Mesodermal cell (in vitro differentiated cells): ENCODE measurements at regions not wholly inside any gene's neighbourhood (a gene's known extent, or its start where the extent isn't known, plus 50 kb on each side); places are given as distances from the start of the nearest gene placed in this dataset.
"Not testable (repeated sequence)": the region's sequence is repeated elsewhere in the genome, so short reads cannot be mapped to it uniquely, and the experiment has no call there.

Experiments
- H3K27ac ChIP-seq: 2 replicates; pipeline ENCODE4 v1.7.0; 2013; ENCODE audit warnings: mild to moderate bottlenecking, low read depth, low read length, moderate library complexity; ENCODE audit not compliant: severe bottlenecking
- H3K36me3 ChIP-seq: 2 replicates; pipeline ENCODE4 v1.7.1; 2013; ENCODE audit warnings: mild to moderate bottlenecking, low read length, moderate library complexity; ENCODE audit not compliant: control insufficient read depth, insufficient read depth
- H3K4me1 ChIP-seq: one replicate; pipeline ENCODE4 v1.7.1; 2013; ENCODE audit warnings: mild to moderate bottlenecking, low read length; ENCODE audit not compliant: insufficient read depth, control insufficient read depth, poor library complexity, severe bottlenecking
- H3K4me3 ChIP-seq: 2 replicates; pipeline ENCODE4 v1.7.0; 2013; ENCODE audit warnings: low read length, control low read depth, mild to moderate bottlenecking; ENCODE audit not compliant: insufficient read depth, poor library complexity, severe bottlenecking; ENCODE audit errors: extremely low read depth
- H3K9me3 ChIP-seq: 2 replicates; pipeline ENCODE4 v1.7.1; 2013; ENCODE audit warnings: mild to moderate bottlenecking, low read length, moderate library complexity; ENCODE audit not compliant: control insufficient read depth
- WGBS, 2 experiments: methylation state at CpG; one replicate each; pipeline ENCODE4 v1.1.5; 2013; ENCODE audit warnings: missing lambda C conversion rate in 2 of 2; ENCODE audit not compliant: insufficient coverage in 2 of 2; 5-methylcytosine and 5-hydroxymethylcytosine counted together

DNA sequence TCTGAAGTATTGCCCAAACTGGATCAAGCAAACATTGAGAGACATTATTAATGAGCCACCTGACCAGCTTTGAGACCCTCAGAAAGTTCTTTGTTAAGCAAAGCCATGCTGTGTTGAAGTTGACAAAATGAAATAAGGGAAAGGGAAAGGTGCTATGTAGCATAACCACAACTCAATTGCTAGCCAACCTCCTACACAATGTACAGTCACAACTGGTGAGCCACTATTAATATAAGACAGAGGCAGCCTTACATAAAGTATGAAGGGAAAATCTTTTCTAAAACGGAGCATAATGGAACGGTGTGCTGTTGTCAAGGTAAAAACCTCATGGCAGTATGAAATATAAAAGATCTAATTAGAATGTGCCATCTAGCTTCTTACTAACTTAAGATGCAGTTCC lies 375.8 kb upstream of the ST8SIA4 start:
- Histone ChIP-seq H3K36me3 (no peaks in the 10 kb centered on the region), H3K9me3 (no peaks in the 10 kb centered on the region), H3K4me1 (no peaks in the 10 kb centered on the region), H3K27ac (no peak overlapping the region), H3K4me3 (no peak overlapping the region)
- 80% methylated on average over 1 of the region's 2 CpGs; no CpG with 5 or more reads in 1 of the 2 experiments for WGBS, 2 experiments

- WGBS, 2 experiments = 90 to 100% methylated on average over 2 to 3 of the region's 5 CpGs
- no peaks in the 10 kb centered on the region for H3K4me1 ChIP-seq
- no peak overlapping the region for H3K4me3 ChIP-seq
- H3K27ac ChIP-seq = no peak overlapping the region
- no peaks in the 10 kb centered on the region for H3K36me3 ChIP-seq
- H3K9me3 ChIP-seq = no peaks in the 10 kb centered on the region
Measured at GRCh38 chr5:101278011-101278687, 375.1 kb upstream of the ST8SIA4 start.

DNA sequence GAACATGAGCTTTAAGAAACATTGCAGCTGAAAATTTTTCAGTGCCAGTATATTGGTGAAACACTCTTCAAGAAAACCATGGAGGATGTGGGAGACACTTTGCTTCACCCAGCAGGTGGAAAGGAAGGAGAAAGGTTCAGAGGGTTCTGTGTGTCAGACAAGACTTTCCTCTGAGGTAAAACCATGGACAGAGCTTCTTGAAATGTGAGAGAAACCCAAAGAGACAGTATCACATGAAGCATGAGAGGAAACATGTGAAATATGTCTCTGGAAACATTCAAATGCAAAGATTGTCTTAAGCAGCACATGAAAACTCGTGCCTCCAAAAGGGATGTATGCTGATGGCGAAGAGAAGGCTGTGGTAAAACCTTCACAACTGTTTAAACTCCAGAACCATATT lies 368.9 kb upstream of the ST8SIA4 start:
- WGBS, 2 experiments = 80% methylated on average over 1 of the region's 2 CpGs; no CpG with 5 or more reads in 1 of the 2 experiments
- H3K4me3 ChIP-seq = no peak overlapping the region
- no peak overlapping the region for H3K27ac ChIP-seq
- H3K36me3 ChIP-seq = no peaks in the 10 kb centered on the region
- no peaks in the 10 kb centered on the region for H3K4me1 ChIP-seq
- no peaks in the 10 kb centered on the region for H3K9me3 ChIP-seq

GRCh38 chr5:101271416-101271815 lies 368.3 kb upstream of the ST8SIA4 start:
- Histone ChIP-seq H3K36me3 (no peaks in the 10 kb centered on the region), H3K27ac (no peak overlapping the region), H3K4me1 (no peaks in the 10 kb centered on the region), H3K9me3 (no peaks in the 10 kb centered on the region), H3K4me3 (no peak overlapping the region)
- WGBS, 2 experiments = 63% methylated on average over 1 of the region's 2 CpGs; no CpG with 5 or more reads in 1 of the 2 experiments

- Histone ChIP-seq H3K36me3 (no peaks in the 10 kb centered on the region), H3K4me3 (no peak overlapping the region), H3K27ac (no peak overlapping the region), H3K4me1 (no peaks in the 10 kb centered on the region), H3K9me3 (no peaks in the 10 kb centered on the region)
- 85 to 98% methylated on average over 9 of the region's 9 CpGs for WGBS, 2 experiments
Measured at GRCh38 chr5:101260857-101261256, 357.8 kb upstream of the ST8SIA4 start.

DNA sequence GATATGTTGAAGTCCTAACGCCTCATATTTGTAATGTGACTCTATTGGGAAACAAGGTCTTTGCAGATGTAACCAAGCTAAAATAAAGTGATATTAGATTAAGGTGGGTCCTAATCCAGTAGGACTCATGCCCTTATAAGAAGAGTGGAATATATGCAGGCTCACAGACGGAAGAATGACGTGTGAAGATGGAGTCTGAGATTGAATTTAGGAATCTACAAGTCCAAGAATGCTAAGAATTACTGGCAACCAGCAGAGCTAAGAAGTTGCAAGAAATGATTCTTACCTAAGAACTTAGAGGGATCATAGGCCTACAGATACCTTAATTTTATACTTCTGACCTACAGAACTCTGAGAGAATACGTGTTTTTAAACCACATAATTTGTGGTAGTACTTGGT lies 350.0 kb upstream of the ST8SIA4 start:
- Histone ChIP-seq H3K27ac (no peak overlapping the region), H3K36me3 (no peaks in the 10 kb centered on the region), H3K9me3 (no peaks in the 10 kb centered on the region), H3K4me1 (no peaks in the 10 kb centered on the region), H3K4me3 (no peak overlapping the region)
- 86 to 100% methylated on average over 1 to 3 of the region's 4 CpGs for WGBS, 2 experiments

GRCh38 chr5:101244621-101245020 lies 341.5 kb upstream of the ST8SIA4 start:
- no peaks in the 10 kb centered on the region for H3K9me3 ChIP-seq
- H3K4me3 ChIP-seq = no peak overlapping the region
- no peaks in the 10 kb centered on the region for H3K36me3 ChIP-seq
- no CpG with 5 or more reads among the region's 1 CpG for WGBS, 2 experiments
- H3K27ac ChIP-seq = no peak overlapping the region
- H3K4me1 ChIP-seq = no peaks in the 10 kb centered on the region

DNA sequence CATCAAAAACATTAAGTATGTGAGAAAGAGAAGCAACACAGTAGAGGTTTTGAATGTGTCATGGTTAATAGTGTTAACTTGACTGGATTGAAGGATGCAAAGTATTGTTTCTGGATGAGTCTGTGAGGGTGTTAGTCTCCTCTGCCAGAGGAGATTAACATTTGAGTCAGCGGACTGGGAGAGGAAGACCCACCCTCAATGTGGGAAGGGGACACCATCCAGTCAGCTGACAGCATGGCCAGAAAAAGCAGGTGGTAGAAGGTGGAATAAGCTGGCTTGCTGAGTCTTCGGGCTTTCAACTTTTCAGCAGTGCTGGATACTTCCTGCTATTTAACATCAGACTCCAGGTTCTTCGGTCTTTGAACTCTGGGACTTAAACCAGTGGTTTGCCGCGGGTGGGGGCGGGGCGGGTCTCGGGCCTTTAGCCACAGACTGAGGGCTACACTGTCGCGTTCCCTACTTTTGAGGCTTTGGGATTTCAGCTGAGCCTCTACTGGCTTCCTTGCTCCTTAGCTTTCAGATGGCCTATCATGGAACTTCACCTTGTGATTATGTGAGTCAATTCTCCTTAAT lies 309.9 kb upstream of the ST8SIA4 start:
- H3K9me3 ChIP-seq = no peaks in the 10 kb centered on the region
- WGBS, 2 experiments = 85 to 86% methylated on average over 9 to 10 of the region's 10 CpGs
- no peak overlapping the region for H3K4me3 ChIP-seq
- H3K27ac ChIP-seq = no peak overlapping the region
- H3K36me3 ChIP-seq = no peaks in the 10 kb centered on the region
- H3K4me1 ChIP-seq = no peaks in the 10 kb centered on the region

- Histone ChIP-seq H3K36me3 (no peaks in the 10 kb centered on the region), H3K9me3 (no peaks in the 10 kb centered on the region), H3K4me3 (no peak overlapping the region), H3K27ac (no peak overlapping the region), H3K4me1 (no peaks in the 10 kb centered on the region)
Measured at GRCh38 chr5:101206534-101206933, 303.5 kb upstream of the ST8SIA4 start.

DNA sequence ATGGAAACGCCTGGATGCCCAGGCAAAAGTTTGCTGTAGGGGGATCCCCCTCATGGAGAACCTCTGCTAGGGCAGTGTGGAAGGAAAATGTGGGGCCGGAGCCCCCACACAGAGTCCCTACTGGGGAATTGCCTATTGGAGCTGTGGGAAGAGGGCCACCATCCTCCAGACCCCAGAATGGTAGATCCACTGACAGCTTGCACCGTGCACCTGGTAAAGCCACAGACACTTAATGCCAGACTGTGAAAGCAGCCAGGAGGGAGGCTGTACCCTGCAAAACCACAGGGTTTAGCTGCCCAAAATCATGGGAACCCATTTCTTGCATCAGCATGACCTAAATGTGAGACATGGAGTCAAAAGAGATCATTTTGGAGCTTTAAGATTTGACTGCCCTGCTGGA lies 302.0 kb upstream of the ST8SIA4 start:
- H3K4me1 ChIP-seq, H3K4me3 ChIP-seq, H3K27ac ChIP-seq, H3K9me3 ChIP-seq, H3K36me3 ChIP-seq: not testable (repeated sequence)
- whole genome bisulfite sequencing, 2 experiments = 83 to 85% methylated on average over 3 of the region's 3 CpGs

DNA sequence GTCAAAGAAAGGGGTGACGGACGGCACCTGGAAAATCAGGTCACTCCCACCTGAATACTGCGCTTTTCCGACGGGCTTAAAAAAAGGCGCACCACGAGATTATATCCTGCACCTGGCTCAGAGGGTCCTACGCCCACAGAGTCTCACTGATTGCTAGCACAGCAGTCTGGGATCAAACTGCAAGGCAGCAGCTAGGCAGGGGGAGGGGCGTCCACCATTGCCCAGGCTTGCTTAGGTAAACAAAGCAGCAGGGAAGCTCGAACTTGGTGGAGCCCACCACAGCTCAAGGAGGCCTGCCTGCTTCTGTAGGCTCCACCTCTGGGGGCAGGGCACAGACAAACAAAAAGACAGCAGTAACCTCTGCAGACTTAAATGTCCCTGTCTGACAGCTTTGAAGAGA lies 277.3 kb upstream of the ST8SIA4 start:
- H3K9me3 ChIP-seq, H3K27ac ChIP-seq, H3K4me3 ChIP-seq, H3K4me1 ChIP-seq, H3K36me3 ChIP-seq: not testable (repeated sequence)
- 56 to 73% methylated on average over 7 to 8 of the region's 10 CpGs for WGBS, 2 experiments
